Breast epithelium (tissue), 3 donors: ENCODE measurements at regions not wholly inside any gene's neighbourhood (a gene's known extent, or its start where the extent isn't known, plus 50 kb on each side); places are given as distances from the start of the nearest gene placed in this dataset.

ENCODE experiments used
- CTCF ChIP-seq, 3 donors: fragments of 450-650 bp; IDR thresholded peaks; one replicate each; pipeline ENCODE4 v1.5.1; 2016 to 2017; ENCODE audit warnings: antibody characterized with exemption in 3 of 3, mild to moderate bottlenecking in 3 of 3, moderate library complexity in 3 of 3
- POLR2A ChIP-seq: fragments of 450-650 bp; IDR thresholded peaks from one replicate; pipeline ENCODE4 v1.6.1; 2016; ENCODE audit warnings: antibody characterized with exemption, mild to moderate bottlenecking, moderate library complexity

- TF ChIP-seq CTCF (IDR thresholded peaks at IDR 0.05) (no peak), POLR2A (no peak)
Measured at GRCh38 chr19:30936276-30936675, 413.0 kb downstream of the TSHZ3 start.
